MM.1S (cell line): ENCODE measurements at regions not wholly inside any gene's neighbourhood (a gene's known extent, or its start where the extent isn't known, plus 50 kb on each side); places are given as distances from the start of the nearest gene placed in this dataset.

Source experiments
- CTCF ChIP-seq: fragments of 300-600 bp; sonication (generic); IDR thresholded peaks from 2 replicates; pipeline ENCODE4 v1.5.1; 2016; ENCODE audit warnings: antibody characterized with exemption, low read length, mixed read lengths
- EZH2 ChIP-seq: fragments of 300-600 bp; sonication (generic); optimal IDR thresholded peaks from 2 replicates; pipeline ENCODE3; 2017; ENCODE audit warnings: low read depth, mild to moderate bottlenecking, antibody characterized with exemption, low read length, mixed read lengths
- EZH2phosphoT487 ChIP-seq: fragments of 300-600 bp; sonication (generic); IDR thresholded peaks from 2 replicates; pipeline ENCODE4 v1.6.1; 2018; ENCODE audit warnings: antibody characterized with exemption, low read length

- no peak for TF ChIP-seq CTCF
- TF ChIP-seq EZH2: no peak
- no peak for TF ChIP-seq EZH2phosphoT487
These were observed 93.6 kb upstream of the FAM174B start for GRCh38 chr15:92749216-92749615.
